Adrenal gland (tissue), 5 donors: ENCODE measurements at regions not wholly inside any gene's neighbourhood (a gene's known extent, or its start where the extent isn't known, plus 50 kb on each side); places are given as distances from the start of the nearest gene placed in this dataset.

Experiments
- POLR2A ChIP-seq, 2 donors: fragments of 450-650 bp; IDR thresholded peaks; one replicate each; pipeline ENCODE4 v1.6.1; 2017; ENCODE audit warnings: antibody characterized with exemption in 2 of 2, mild to moderate bottlenecking in 2 of 2, moderate library complexity in 1 of 2
- TF ChIP-seq, protein P1 (sequence below), 6 experiments: fragments of 450-650 bp in 4 of 6; fragments of 200-600 bp in 2 of 6; sonication (generic) in 1 of 6; IDR thresholded peaks; 1 replicate in 5 of 6; 2 replicates in 1 of 6; pipeline versions ENCODE4 v1.5.1 to v1.8.0; 2016 to 2021; ENCODE audit warnings: antibody characterized with exemption in 6 of 6, mild to moderate bottlenecking in 2 of 6, moderate library complexity in 1 of 6
- donor health status: DM: no; HTN: no; CAD: no.

DNA sequence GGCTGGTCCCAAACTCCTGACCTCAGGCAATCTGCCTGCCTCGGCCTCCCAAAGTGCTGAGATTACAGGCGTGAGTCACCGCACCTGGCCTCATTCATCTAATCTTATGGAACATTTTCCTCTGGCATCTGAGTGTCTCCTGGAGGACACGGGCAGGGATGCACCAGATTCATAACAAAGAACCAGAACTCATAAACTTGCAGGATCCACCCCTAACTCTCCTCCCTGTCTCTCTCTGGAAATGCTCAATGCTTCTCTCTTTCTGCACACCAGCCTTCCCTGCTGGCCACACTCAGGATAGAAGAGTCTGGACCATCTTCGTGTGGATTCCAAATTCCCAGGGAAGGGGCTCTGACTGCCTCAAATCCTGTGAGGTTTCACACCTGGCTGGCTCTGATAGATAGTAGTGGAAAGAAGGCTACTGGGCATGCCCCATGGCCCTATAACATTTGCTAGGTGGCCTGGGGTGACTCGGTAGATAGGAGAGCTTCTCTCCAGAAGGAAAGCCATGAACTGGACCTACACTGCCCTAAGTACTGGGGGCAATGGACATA, 483.2 kb upstream of the GYPC start:
- no peak for TF ChIP-seq POLR2A (IDR thresholded peaks at IDR 0.05)
- TF ChIP-seq, protein P1, sequence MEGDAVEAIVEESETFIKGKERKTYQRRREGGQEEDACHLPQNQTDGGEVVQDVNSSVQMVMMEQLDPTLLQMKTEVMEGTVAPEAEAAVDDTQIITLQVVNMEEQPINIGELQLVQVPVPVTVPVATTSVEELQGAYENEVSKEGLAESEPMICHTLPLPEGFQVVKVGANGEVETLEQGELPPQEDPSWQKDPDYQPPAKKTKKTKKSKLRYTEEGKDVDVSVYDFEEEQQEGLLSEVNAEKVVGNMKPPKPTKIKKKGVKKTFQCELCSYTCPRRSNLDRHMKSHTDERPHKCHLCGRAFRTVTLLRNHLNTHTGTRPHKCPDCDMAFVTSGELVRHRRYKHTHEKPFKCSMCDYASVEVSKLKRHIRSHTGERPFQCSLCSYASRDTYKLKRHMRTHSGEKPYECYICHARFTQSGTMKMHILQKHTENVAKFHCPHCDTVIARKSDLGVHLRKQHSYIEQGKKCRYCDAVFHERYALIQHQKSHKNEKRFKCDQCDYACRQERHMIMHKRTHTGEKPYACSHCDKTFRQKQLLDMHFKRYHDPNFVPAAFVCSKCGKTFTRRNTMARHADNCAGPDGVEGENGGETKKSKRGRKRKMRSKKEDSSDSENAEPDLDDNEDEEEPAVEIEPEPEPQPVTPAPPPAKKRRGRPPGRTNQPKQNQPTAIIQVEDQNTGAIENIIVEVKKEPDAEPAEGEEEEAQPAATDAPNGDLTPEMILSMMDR (IDR thresholded peaks at IDR 0.05), result no peak
